Hematopoietic multipotent progenitor cell treated with erythropoietin and hydrocortisone succinate and interleukin-3 and kit ligand, for 15 days (in vitro differentiated cells): ENCODE measurements at regions not wholly inside any gene's neighbourhood (a gene's known extent, or its start where the extent isn't known, plus 50 kb on each side); places are given as distances from the start of the nearest gene placed in this dataset.
"Not testable (repeated sequence)": the region's sequence is repeated elsewhere in the genome, so short reads cannot be mapped to it uniquely, and the experiment has no call there.

Source experiments
- DNase-seq: peaks from one replicate; pipeline ENCODE4 v3.0.0-alpha.2; 2015; ENCODE audit warnings: low spot score

DNA sequence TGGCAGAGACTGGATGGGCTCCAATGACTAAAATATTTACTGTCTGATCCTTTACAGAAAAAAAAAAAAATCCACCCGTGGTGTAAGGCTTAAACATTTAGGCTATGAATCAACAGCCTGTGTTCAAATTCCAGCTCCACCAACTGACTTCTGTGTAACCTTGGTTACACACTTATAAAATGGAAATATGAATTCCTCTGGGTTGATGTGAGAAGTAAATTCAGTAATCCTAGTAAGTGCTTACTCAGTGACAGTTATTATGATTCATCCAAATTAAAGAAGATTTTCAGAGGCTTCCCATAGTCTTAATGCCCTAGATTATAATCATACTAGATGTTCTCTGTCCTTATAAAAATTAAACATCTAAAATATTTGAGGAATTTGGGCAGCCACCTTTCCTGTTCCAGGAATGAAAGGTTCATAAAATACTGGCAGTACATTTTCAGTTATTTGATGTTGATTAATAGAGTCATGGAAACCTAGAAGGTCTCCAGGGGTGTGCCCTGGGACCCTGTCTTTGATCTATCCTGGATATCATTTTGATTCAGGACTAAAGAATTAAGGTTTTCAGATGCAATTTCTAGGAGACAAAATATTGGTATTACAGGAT is 180.3 kb upstream of the ZNF217 start:
- DNase-seq: no peak

- not testable (repeated sequence) for DNase-seq
These were observed 179.6 kb upstream of the ZNF217 start for GRCh38 chr20:53773066-53773791.

DNA sequence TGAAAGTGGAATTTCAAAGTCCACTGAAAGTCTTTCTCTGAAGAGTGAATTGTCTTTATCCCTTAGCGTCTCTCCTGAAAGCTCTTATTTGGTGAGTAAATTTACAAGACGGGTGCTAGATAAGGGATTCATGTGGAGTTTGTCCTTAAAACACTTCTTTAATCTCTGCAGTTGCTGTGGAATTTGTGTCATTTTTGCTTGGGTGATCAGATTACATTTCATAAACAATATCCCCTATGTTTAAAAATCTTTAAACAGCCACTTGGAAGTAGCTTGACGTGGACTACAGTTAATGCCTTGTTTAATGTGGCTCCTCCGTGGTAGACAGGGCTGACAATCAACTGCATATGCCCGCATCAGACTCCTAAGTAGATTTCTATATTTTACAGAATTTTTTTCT is 175.4 kb upstream of the ZNF217 start:
- DNase-seq: no peak

DNA sequence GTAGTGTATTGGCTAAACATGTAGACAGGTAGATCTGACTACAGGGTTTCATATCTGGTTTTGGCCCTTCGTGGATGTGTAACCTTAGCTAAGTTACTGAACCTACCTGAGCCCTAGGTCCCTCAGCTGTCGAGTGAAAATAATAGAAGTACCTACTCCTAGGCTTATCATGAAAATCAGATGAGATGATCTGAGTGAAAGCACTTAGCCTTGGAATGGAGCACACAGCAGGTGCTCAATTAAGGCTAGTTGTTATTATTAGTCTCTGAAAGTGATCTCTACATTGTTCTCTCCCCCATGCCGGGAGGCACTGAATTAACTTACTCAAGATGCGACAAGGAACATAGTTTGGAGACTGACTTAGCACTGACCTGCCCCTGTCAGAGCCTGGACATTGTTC is 174.7 kb upstream of the ZNF217 start:
- no peak for DNase-seq

- peak; percentile 23 for DNase-seq
These were observed 173.7 kb upstream of the ZNF217 start for GRCh38 chr20:53767206-53767930.

- DNase-seq: no peak
These were observed 170.8 kb upstream of the ZNF217 start for GRCh38 chr20:53764415-53764800.

- no peak for DNase-seq
These were observed 170.2 kb upstream of the ZNF217 start for GRCh38 chr20:53763707-53764414.

GRCh38 chr20:53762423-53762798 is 168.8 kb upstream of the ZNF217 start:
- not testable (repeated sequence) for DNase-seq

- no peak for DNase-seq
These were observed 166.4 kb upstream of the ZNF217 start for GRCh38 chr20:53760025-53760441.

DNA sequence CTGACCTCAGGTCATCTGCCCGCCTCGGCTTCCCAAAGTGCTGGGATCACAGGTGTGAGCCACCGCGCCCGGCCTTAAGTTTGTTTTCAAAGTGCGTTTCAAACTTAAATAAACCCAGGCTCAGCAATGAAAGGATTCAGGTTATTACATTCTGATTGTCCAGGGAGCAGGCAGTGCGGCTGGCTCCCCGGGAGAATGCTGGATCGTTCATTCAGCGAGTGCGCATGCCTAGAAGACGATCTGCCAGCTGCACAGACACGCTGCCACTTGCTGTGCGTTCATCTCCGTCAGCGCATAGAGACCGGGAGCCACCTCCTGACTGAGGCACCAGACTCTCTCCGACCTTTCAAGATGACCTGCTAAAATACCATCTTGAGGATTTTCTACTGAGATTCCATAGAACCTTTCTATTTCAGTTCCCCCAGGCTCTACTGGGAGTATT is 163.9 kb upstream of the ZNF217 start:
- no peak for DNase-seq

- no peak for DNase-seq
These were observed 162.3 kb upstream of the ZNF217 start for GRCh38 chr20:53755733-53756531.

- no peak for DNase-seq
These were observed 160.3 kb upstream of the ZNF217 start for GRCh38 chr20:53753880-53754459.

- DNase-seq: no peak
These were observed 159.6 kb upstream of the ZNF217 start for GRCh38 chr20:53752971-53753879.

GRCh38 chr20:53752583-53752970 is 158.9 kb upstream of the ZNF217 start:
- DNase-seq: no peak

- no peak for DNase-seq
These were observed 158.1 kb upstream of the ZNF217 start for GRCh38 chr20:53751620-53752318.

GRCh38 chr20:53750827-53751619 is 157.4 kb upstream of the ZNF217 start:
- DNase-seq: peak; percentile 40

- DNase-seq: no peak
These were observed 155.9 kb upstream of the ZNF217 start for GRCh38 chr20:53749499-53749898.

DNA sequence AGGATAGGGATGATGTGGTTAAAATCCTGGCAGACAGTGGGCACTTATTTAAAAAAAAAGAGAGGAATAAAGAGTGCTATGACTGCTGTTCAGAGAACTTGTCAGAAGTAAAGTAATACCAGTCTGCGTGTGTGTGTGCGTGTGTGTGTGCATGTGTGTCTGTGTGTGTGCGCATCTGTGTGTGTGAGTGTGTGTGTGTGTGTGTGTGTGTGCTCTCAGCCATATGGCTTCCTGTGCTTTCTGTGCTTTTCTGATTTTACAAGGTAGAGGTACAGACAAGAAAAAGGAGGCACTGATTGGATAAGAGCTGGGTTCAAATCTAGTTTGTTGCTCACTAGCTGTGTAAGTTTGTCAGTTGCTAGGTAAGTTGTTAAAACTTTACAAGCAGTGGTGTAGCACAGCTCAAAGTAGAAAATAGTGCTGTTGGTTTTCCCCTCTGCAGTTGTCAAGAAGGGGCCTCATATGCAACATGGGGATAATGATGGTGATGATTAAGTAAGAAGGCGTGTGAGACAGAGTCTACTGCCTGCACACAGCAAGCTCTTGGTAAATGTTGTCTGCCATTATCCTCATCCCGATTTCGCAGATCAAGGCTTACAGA is 155.3 kb upstream of the ZNF217 start:
- no peak for DNase-seq
